ENCODE measurements at regions not wholly inside any gene's neighbourhood (a gene's known extent, or its start where the extent isn't known, plus 50 kb on each side); places are given as distances from the start of the nearest gene placed in this dataset.
A peak's percentile ranks its signal among the peaks of the same experiment; 100 is the strongest.

DNA sequence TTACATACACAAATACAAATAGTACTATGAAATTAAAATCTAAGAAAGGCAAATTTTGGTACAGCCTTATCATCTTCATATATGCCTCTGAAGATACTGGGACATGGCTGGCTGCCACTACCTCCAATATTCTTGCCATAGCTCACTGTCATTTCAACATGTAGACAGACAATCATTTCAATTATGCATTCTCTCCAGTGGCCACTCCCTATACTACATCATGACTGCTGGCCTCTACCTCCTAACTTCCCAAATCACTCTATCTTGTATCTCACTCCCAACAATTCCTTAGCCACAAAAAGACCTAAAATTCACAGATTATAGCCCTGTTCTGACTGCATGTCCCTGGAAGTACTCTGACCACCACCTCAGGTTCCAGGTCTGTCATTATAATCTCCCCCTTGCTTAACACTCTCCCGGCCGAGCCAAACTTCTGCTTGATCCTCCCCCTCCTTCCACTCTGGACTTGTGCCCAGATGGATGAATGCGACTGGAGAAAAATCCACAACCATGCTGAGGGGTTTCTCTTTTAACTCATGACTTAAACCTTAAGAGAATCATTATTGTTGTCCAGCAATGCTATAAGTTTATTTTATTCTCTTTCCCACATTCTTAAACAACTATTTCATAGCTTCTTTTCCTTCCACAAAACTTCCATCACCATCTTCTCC is 225.3 kb upstream of the TLE4 start:
- intact Hi-C loops (cut with DNase I; ENCODE audit: low total_unique reads): no loop called here
- no peak for DNase-seq (ENCODE audit: low spot score in 2 of 2)
- TF ChIP-seq, protein P1, sequence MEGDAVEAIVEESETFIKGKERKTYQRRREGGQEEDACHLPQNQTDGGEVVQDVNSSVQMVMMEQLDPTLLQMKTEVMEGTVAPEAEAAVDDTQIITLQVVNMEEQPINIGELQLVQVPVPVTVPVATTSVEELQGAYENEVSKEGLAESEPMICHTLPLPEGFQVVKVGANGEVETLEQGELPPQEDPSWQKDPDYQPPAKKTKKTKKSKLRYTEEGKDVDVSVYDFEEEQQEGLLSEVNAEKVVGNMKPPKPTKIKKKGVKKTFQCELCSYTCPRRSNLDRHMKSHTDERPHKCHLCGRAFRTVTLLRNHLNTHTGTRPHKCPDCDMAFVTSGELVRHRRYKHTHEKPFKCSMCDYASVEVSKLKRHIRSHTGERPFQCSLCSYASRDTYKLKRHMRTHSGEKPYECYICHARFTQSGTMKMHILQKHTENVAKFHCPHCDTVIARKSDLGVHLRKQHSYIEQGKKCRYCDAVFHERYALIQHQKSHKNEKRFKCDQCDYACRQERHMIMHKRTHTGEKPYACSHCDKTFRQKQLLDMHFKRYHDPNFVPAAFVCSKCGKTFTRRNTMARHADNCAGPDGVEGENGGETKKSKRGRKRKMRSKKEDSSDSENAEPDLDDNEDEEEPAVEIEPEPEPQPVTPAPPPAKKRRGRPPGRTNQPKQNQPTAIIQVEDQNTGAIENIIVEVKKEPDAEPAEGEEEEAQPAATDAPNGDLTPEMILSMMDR (IDR thresholded peaks at IDR 0.05): no peak
- TF ChIP-seq POLR2A (IDR thresholded peaks at IDR 0.05): no peak
- no peak overlapping the region for H3K4me3 ChIP-seq (ENCODE audit: low read depth, poor library complexity, severe bottlenecking)
- 26 to 37% methylated on average over 3 of the region's 3 CpGs for WGBS, 2 donors

DNA sequence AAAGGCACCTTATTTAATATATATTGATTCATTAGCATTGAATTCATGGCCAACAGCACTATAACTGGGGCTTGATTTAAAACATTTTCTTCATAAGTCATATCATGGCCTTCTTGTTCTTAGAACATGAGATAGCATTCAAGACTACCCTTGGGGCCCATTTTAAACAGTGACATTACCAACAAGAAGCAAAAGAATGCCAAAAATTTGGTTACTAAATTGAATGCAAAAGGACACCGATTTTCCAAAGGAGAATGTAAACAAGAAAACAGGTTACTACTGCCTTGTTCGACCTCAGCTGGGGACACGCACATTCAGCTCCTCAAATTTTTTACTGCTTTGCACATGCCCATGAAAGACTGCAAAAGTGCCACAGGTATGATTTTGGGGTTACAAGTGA is 219.4 kb upstream of the TLE4 start:
- H3K4me3 ChIP-seq (ENCODE audit: low read depth, poor library complexity, severe bottlenecking): no peak overlapping the region
- intact Hi-C loops (cut with DNase I; ENCODE audit: low total_unique reads): no loop called here
- WGBS, 2 donors: 74 to 88% methylated on average over 3 of the region's 3 CpGs
- TF ChIP-seq POLR2A (IDR thresholded peaks at IDR 0.05): no peak
- TF ChIP-seq, protein P1 (IDR thresholded peaks at IDR 0.05): no peak
- DNase-seq (ENCODE audit: low spot score in 2 of 2): no peak

DNA sequence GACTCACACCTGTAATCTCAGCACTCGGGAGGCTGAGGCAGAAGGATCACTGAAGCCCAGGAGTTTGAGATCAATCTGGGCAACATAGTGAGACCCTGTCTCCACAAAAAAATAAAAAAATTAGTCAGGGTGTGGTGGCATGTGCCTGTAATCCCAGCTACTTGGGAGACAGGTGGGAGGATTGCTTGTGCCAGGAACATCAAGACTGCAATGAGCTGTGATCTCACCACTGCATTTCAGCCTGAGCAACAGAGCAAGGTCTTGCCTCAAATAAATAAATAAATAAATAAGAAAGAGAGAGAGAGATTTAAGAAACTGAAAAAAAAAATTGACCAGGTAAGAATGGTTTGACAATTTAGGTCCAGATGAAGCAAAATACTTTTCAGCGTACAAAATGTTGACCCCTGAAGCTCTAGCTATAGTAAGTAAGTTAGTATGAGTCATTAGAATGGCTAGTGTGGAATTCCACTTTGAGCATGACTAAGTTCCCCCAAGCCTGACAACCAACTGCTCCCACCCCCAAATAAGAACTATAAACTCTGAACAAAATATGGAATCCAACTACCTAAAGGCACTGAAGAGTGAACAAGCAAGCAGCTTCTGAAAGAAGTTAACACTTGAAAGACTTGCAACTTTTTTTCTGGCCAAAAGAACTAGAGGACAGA is 217.8 kb upstream of the TLE4 start:
- H3K4me3 ChIP-seq (ENCODE audit: low read depth, poor library complexity, severe bottlenecking): no peak overlapping the region
- WGBS, 2 donors: 86 to 90% methylated on average over 2 of the region's 2 CpGs
- TF ChIP-seq POLR2A (IDR thresholded peaks at IDR 0.05): no peak
- TF ChIP-seq, protein P1 (IDR thresholded peaks at IDR 0.05): no peak
- intact Hi-C loops (cut with DNase I; ENCODE audit: low total_unique reads): no loop called here
- no peak for DNase-seq (ENCODE audit: low spot score in 2 of 2)

DNA sequence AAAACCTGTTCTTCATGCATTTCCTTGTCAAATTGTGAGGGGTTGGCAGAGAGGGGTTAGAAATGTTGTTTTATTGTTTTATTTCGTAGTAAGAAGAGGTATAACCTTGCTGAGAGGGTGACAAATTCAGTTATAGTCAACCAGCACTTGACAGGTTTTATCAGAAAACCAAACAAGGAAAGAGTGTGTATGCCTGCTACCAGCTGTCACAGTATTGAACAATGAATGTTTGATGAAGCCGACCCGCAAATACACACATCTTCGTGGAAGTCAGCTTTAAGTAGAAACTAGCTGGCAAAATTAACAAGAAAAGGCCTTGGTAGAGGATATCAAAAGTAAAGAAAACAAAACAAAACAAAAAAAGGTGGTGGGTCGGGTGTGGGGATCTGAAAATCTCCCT is 214.6 kb upstream of the TLE4 start:
- no peak overlapping the region for H3K4me3 ChIP-seq (ENCODE audit: low read depth, poor library complexity, severe bottlenecking)
- WGBS, 2 donors: 83 to 88% methylated on average over 5 of the region's 5 CpGs
- no peak for DNase-seq (ENCODE audit: low spot score in 2 of 2)
- no peak for TF ChIP-seq POLR2A (IDR thresholded peaks at IDR 0.05)
- TF ChIP-seq, protein P1 (IDR thresholded peaks at IDR 0.05): no peak
- intact Hi-C loops (cut with DNase I; ENCODE audit: low total_unique reads): no loop called here

DNA sequence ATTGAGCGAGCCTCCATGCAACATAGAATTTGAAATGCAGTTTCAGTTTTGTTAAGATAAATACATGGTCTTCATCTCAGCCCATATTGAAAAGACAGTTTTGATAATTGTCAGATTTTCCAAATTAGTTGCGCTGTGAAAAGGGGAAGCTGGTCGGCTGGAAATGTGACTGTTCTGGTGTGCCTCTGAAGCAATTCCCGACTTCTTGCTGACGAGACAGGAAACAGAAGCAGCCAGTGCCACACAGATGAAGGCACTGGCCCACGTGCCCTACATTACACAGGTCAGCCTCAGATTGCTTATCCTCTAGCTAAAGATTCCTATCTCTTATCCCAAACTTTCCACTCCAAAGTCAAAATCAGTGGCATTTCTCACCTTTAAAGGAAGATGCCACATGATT is 214.1 kb upstream of the TLE4 start:
- intact Hi-C loops (cut with DNase I; ENCODE audit: low total_unique reads): no loop called here
- TF ChIP-seq POLR2A (IDR thresholded peaks at IDR 0.05): no peak
- TF ChIP-seq, protein P1 (IDR thresholded peaks at IDR 0.05): no peak
- no peak overlapping the region for H3K4me3 ChIP-seq (ENCODE audit: low read depth, poor library complexity, severe bottlenecking)
- 67 to 72% methylated on average over 6 of the region's 6 CpGs for WGBS, 2 donors
- peak in 1 of 2 donors; percentile 21 for DNase-seq (ENCODE audit: low spot score in 2 of 2)
